ENCODE measurements at regions not wholly inside any gene's neighbourhood (a gene's known extent, or its start where the extent isn't known, plus 50 kb on each side); places are given as distances from the start of the nearest gene placed in this dataset.

DNA sequence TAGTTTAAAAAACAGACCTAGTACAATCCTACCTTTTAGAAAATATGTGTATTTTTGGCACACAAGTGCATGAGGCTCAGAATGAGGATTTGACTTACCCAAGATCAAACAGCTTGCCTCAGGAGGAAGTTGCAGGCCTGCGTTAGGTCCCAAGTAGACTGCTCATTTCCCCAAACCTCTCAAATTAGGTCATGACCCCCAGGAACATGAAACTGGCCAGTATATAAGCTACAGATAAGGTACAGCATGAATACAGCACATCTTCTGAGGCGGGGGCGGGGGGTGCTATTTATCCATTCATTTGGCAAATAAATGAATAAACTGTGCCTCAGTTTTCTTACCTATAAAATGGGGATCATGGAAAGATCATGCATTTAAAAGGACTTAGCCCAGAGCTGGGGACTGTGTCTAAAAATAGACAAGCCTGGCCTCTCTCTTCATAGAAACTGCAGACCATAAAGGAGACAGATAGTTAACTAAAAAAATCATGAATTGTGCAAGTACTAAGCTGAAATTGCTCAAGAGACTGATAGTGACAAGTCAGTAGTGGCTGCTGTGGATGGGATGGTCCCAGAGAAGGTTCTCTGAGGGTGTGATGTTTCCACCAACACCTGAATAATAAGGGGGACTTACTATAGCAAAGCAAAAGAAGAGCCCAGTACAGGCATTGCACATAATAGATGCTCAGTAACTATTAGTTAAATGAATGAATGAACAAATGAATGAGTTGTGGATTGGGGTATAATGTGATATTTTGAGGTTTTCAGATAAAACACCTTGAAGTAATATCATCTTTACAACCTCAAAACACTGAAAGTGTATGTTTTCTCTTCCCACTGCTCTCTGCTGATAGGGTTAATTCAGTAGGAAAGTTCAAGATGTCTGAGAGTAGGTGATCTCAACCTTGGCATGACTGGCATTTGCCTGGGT is 258.5 kb upstream of the PROK2 start:
- intact Hi-C loops (cut with DNase I), result no loop called here
- peaks cover 19% of the 10 kb centered on the region for H3K4me1 ChIP-seq
- peak in 1 of 2 donors; percentile 79 for ATAC-seq
- H3K27me3 ChIP-seq (ENCODE audit: low read depth), result no peaks in the 10 kb centered on the region
- H3K36me3 ChIP-seq, result no peaks in the 10 kb centered on the region
- DNase-seq, result no peak
- no peaks in the 10 kb centered on the region for H3K9me3 ChIP-seq
- TF ChIP-seq, protein P1, sequence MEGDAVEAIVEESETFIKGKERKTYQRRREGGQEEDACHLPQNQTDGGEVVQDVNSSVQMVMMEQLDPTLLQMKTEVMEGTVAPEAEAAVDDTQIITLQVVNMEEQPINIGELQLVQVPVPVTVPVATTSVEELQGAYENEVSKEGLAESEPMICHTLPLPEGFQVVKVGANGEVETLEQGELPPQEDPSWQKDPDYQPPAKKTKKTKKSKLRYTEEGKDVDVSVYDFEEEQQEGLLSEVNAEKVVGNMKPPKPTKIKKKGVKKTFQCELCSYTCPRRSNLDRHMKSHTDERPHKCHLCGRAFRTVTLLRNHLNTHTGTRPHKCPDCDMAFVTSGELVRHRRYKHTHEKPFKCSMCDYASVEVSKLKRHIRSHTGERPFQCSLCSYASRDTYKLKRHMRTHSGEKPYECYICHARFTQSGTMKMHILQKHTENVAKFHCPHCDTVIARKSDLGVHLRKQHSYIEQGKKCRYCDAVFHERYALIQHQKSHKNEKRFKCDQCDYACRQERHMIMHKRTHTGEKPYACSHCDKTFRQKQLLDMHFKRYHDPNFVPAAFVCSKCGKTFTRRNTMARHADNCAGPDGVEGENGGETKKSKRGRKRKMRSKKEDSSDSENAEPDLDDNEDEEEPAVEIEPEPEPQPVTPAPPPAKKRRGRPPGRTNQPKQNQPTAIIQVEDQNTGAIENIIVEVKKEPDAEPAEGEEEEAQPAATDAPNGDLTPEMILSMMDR (IDR thresholded peaks at IDR 0.05), result no peak
- H3K27ac ChIP-seq, result no peak overlapping the region
- no peak overlapping the region for H3K4me3 ChIP-seq

DNA sequence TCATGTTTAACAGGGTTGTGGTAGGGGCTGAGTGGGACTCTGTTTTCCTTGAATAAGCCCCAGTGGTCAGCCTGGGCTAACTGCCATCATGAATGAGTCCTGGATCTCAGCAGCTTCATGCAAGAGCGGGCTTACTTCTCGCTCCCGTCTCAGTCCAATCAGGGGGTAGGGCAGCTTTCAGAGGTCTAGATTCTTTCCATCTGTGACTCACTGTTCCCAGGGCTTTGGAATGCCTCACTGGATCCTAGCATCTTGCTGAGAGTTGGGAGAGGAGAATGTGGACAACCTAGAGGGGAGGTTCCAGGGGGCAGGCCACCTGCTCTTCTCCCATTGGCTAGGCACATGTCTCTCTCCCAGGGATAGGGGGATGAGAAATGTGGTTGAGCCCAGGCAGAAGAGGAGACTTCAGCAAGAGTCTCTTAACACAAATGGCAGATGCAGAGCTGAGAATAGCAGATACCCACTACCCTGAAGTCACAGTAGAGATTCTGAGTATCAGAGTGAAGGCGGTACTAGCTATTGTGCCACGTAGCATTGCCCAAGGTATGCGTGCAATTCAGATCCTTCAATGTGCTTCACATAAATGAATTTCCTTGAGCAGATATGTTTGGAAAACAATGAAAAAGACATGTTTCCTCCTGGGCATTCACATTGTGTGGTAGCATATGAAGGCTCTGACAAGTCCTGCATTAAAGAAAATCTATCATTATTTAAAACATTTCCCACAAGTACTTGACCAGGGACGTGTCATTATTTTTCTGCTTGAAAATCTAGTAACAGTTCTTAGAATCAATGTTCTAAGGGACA is 257.7 kb upstream of the PROK2 start:
- Histone ChIP-seq H3K36me3 (no peaks in the 10 kb centered on the region), H3K4me1 (peaks cover 19% of the 10 kb centered on the region), H3K27me3 (ENCODE audit: low read depth) (no peaks in the 10 kb centered on the region), H3K27ac (no peak overlapping the region), H3K4me3 (no peak overlapping the region), H3K9me3 (no peaks in the 10 kb centered on the region)
- intact Hi-C loops (cut with DNase I), result no loop called here
- DNase-seq (no peak), ATAC-seq (no peak)
- TF ChIP-seq, protein P1 (IDR thresholded peaks at IDR 0.05), result no peak

GRCh38 chr3:72041511-72041910 is 256.6 kb upstream of the PROK2 start:
- intact Hi-C loops (cut with DNase I), result no loop called here
- Histone ChIP-seq H3K27ac (no peak overlapping the region), H3K9me3 (no peaks in the 10 kb centered on the region), H3K27me3 (ENCODE audit: low read depth) (no peaks in the 10 kb centered on the region), H3K4me1 (peaks cover 19% of the 10 kb centered on the region), H3K36me3 (no peaks in the 10 kb centered on the region), H3K4me3 (no peak overlapping the region)
- TF ChIP-seq, protein P1 (IDR thresholded peaks at IDR 0.05), result no peak
- ATAC-seq (no peak), DNase-seq (no peak)

GRCh38 chr3:72041076-72041475 is 256.1 kb upstream of the PROK2 start:
- Histone ChIP-seq H3K27ac (no peak overlapping the region), H3K27me3 (ENCODE audit: low read depth) (no peaks in the 10 kb centered on the region), H3K36me3 (no peaks in the 10 kb centered on the region), H3K4me1 (peaks cover 19% of the 10 kb centered on the region), H3K9me3 (no peaks in the 10 kb centered on the region), H3K4me3 (no peak overlapping the region)
- ATAC-seq, result no peak
- intact Hi-C loops (cut with DNase I), result no loop called here
- TF ChIP-seq, protein P1 (IDR thresholded peaks at IDR 0.05), result no peak
- no peak for DNase-seq

DNA sequence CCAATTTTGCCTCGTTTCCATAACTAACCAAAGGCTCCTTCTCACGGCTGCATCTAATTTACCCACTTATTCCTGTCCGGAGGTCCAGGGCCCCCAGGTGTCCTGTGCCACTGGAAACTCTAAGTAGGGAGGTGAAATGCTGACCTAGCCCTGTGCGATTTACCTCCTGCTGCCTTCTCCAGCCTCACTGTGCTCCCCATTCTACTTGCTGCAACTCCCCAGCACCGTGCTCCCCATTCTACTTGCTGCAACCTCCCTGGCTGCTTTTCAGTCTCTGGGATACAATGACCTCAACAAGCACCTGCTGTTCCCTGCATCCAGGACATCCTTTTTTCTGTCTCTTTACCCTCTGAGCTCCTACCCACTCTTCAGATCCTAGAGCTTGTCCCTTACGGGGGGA is 254.7 kb upstream of the PROK2 start:
- Histone ChIP-seq H3K4me1 (peaks cover 18% of the 10 kb centered on the region), H3K27ac (no peak overlapping the region), H3K27me3 (ENCODE audit: low read depth) (no peaks in the 10 kb centered on the region), H3K9me3 (no peaks in the 10 kb centered on the region), H3K36me3 (no peaks in the 10 kb centered on the region), H3K4me3 (no peak overlapping the region)
- TF ChIP-seq, protein P1 (IDR thresholded peaks at IDR 0.05), result no peak
- no peak for ATAC-seq
- intact Hi-C loops (cut with DNase I), result no loop called here
- no peak for DNase-seq
